NOMO-1 treated with DMSO at 0.1 percent for 48 hours (cell line): ENCODE measurements at regions not wholly inside any gene's neighbourhood (a gene's known extent, or its start where the extent isn't known, plus 50 kb on each side); places are given as distances from the start of the nearest gene placed in this dataset.

Experiments
- DNase-seq: peaks from one replicate; lab custom pipeline; 2025; ENCODE audit not compliant: unreplicated experiment; lab: John Stamatoyannopoulos, UW

- no peak for DNase-seq
These were observed 63.4 kb upstream of the SIRPG start for GRCh38 chr20:1720845-1721475.

- no peak for DNase-seq
These were observed 62.6 kb upstream of the SIRPG start for GRCh38 chr20:1720226-1720625.

- no peak for DNase-seq
These were observed 61.2 kb upstream of the SIRPG start for GRCh38 chr20:1718604-1719384.

GRCh38 chr20:1712634-1713624, 55.4 kb upstream of the SIRPG start:
- DNase-seq, result no peak

GRCh38 chr20:1711826-1712601, 54.4 kb upstream of the SIRPG start:
- no peak for DNase-seq

- DNase-seq, result no peak
These were observed 53.7 kb upstream of the SIRPG start for GRCh38 chr20:1711266-1711665.

- no peak for DNase-seq
These were observed 52.9 kb upstream of the SIRPG start for GRCh38 chr20:1710484-1710883.

GRCh38 chr20:1707588-1708449, 50.2 kb upstream of the SIRPG start:
- DNase-seq, result peak; percentile 81
